ENCODE measurements at regions not wholly inside any gene's neighbourhood (a gene's known extent, or its start where the extent isn't known, plus 50 kb on each side); places are given as distances from the start of the nearest gene placed in this dataset.

DNA sequence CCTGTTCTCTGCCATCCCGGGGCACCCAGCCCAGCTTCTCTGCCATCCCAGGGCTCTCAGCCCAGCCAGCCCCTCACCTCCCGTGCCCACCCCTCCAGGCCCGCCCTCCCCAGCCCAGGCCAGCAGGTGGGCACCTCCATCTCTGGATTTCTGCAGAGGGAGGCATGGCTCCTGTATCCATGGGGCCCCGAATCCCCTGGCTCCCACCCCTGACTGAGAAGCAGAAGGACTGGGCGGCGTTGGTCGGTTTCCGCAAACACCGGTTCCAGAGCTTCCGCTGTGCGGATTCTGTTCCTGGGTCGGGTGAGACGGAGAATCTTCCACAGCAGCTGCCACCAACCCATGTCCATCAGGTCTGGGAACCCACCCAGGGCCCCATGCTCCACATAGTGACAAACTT is 240.3 kb downstream of the BRD1 start:
- ATAC-seq = no peak
- no peak for DNase-seq (ENCODE audit: missing footprints)
- intact Hi-C loops (cut with DNase I) = no loop called here

DNA sequence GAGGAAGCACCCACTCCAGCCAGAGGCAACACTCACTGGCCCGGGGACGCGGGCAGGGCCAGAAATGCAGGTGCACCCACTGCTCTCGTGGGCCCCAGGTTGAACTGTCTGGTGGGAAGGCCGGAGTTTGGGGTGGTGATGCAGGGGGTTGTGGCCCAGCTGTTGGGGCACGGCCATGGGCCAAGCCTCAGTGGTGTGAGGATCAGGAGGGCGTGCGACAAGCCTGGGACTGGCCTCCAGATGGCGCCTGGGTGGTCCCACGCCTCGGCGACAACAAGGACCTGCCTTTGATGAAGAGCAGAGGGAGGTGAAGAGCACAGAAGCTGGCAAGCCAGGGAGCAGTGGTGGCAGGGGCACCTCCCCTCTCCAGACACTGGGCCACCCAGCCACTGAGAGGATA is 240.8 kb downstream of the BRD1 start:
- DNase-seq (ENCODE audit: missing footprints) (no peak), ATAC-seq (no peak)
- intact Hi-C loops (cut with DNase I) = no loop called here

GRCh38 chr22:49586244-49586748 is 241.4 kb downstream of the BRD1 start:
- no peak for DNase-seq (ENCODE audit: missing footprints)
- no peak for ATAC-seq
- intact Hi-C loops (cut with DNase I) = no loop called here

GRCh38 chr22:49585461-49586243 is 242.0 kb downstream of the BRD1 start:
- ATAC-seq (no peak), DNase-seq (ENCODE audit: missing footprints) (no peak)
- intact Hi-C loops (cut with DNase I) = no loop called here

- no peak for ATAC-seq
- no peak for DNase-seq (ENCODE audit: missing footprints)
Observed at GRCh38 chr22:49583886-49584505, 243.7 kb downstream of the BRD1 start.

GRCh38 chr22:49583341-49583740 is 244.3 kb downstream of the BRD1 start:
- DNase-seq (ENCODE audit: missing footprints) = no peak
- intact Hi-C loops (cut with DNase I) = no loop called here

More at GRCh38 chr22:49583886-49584505, 243.7 kb downstream of the BRD1 start:
- intact Hi-C loops (cut with DNase I) = no loop called here

GRCh38 chr22:49582678-49583077 is 245.0 kb downstream of the BRD1 start:
- intact Hi-C loops (cut with DNase I) = no loop called here
- DNase-seq (ENCODE audit: missing footprints) (no peak), ATAC-seq (no peak)

More at GRCh38 chr22:49583341-49583740, 244.3 kb downstream of the BRD1 start:
- ATAC-seq = no peak

GRCh38 chr22:49582181-49582580 is 245.5 kb downstream of the BRD1 start:
- DNase-seq (ENCODE audit: missing footprints) = no peak
- intact Hi-C loops (cut with DNase I) = no loop called here
- no peak for ATAC-seq

DNA sequence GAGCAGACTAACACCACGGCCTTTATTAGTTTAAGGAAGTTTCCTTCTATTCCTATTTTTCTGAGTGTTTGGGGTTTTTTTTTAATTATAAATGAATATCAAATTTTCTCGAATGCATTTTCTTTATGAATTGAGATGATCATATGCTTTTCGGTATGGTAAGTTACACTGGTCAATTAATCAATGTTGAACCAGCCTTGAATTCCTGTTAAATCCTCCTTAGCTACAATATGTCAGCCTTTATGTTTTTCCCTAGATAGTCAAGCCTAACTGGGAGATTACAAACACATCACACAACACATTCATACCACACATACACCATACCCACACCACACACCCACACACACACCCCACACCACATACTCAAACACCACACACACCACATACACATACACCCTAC is 247.6 kb downstream of the BRD1 start:
- no peak for ATAC-seq
- intact Hi-C loops (cut with DNase I) = no loop called here
- DNase-seq (ENCODE audit: missing footprints) = no peak

GRCh38 chr22:49577168-49578060 is 250.3 kb downstream of the BRD1 start:
- ATAC-seq (no peak), DNase-seq (ENCODE audit: missing footprints) (no peak)
- intact Hi-C loops (cut with DNase I) = no loop called here

DNA sequence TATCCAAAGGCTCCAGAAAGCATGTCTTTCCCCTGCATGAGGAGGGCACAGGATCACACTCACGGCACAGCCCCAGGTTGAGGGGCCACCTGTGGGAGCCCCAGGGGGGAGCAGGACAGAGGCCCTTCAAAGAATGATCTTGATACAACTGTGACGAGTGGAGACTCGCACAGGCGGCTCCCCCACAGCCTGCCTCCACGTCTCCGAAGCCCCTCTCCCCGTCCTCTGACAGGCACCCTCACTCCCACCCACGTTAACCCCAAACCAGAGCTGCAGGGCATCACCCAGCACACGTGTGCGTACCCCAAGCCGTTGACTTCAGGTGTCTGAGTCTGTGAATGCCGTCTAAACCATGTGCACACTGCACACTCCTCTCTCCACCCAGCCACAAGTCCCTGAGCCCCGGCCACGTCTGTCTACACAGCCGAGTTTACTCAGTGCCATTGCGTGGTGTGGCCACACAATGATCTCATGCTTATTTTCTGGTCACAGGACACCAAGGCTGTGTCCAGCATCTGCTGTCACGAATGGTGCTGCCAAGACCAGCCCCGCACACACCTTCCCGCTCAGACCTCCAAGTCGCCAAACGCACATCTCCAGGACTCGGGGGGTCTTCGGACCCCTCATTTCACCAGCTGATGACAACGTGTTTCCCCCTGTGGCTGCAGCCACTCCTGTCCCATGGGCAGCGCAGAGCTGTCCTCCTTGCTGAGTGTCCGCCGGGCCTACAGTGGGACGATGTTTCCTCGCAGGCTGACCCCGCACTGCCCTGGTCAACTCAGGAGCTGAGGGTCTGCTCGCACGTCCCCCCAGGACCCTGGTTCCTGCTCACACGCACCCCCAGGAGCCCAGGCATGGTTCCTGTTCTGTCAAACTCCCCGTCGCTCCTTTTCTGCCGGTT is 251.2 kb downstream of the BRD1 start:
- ATAC-seq = no peak
- no peak for DNase-seq (ENCODE audit: missing footprints)
- intact Hi-C loops (cut with DNase I) = no loop called here

- intact Hi-C loops (cut with DNase I) = no loop called here
- no peak for DNase-seq (ENCODE audit: missing footprints)
- ATAC-seq = no peak
Observed at GRCh38 chr22:49575703-49576081, 252.0 kb downstream of the BRD1 start.

GRCh38 chr22:49574881-49575702 is 252.6 kb downstream of the BRD1 start:
- no peak for DNase-seq (ENCODE audit: missing footprints)
- no peak for ATAC-seq
- intact Hi-C loops (cut with DNase I) = no loop called here

DNA sequence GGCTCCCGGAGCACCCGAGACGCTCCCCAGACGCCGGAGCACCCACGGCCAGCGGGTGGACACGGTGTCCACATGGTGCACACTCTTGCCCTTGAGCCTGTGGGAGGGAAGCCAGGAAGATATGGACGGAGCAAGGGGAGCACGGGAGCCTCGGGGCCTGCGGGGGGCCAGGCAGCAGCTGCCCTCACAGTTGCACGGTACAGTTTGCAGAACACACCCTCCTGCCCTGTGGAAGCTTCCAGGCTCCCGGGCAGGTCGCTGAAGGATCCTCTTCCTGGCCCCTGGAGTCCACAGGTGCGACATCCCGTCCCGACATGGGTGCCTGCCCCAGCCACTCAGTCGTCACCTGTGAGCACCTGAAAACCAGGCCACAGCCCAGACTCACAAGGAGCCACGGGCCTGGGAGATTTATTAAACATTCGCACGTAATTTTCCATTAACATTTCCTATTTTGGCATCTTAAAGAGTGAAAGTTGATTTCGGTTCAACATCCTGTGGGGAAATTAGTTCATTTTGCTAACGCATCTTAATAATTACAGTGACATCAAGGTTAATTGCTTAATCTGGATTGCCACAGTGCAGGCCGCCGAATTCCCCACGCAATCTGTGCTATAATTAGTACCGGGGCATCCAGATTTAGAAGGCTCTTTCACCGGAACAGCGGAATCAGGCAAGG is 253.3 kb downstream of the BRD1 start:
- DNase-seq (ENCODE audit: missing footprints) = no peak
- no peak for ATAC-seq
- intact Hi-C loops (cut with DNase I) = no loop called here

DNA sequence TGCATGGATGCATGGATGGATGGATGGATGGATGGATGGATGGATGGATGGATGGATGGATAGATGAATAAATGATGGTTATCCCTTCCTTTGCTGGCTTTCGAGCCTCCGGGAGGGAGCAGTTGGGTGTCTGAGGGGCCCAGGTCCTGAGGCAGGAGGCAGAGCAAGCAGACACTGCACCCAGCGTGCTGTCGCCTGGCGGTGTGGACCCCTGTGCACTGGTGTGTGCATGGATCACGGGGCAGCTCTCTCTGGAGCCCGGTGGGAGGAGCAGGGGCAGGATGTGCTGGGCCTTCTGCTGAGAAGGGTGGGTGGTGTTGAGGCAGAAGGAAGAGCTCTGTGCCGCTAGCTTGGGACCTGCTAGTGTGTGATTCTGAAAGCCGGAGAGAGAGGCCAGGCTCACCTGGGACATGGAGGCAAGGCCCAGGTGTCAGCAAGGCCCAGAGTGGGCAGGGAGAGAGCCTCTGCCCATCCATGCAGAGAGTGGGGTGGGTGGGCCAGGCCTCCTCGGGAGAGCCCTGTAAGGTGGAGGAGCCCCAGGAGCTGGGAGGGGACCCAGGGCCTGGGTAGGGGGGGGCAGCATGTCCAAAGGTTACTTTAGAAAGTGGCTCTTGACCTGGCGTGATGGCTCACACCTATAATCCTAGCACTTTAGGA is 254.4 kb downstream of the BRD1 start:
- intact Hi-C loops (cut with DNase I) = no loop called here
- no peak for DNase-seq (ENCODE audit: missing footprints)
- ATAC-seq = no peak

GRCh38 chr22:49571326-49571725 is 256.3 kb downstream of the BRD1 start:
- DNase-seq (ENCODE audit: missing footprints) (no peak), ATAC-seq (no peak)
- intact Hi-C loops (cut with DNase I) = no loop called here

Measured in Right ventricle myocardium inferior (tissue), 1 donor.